IPS DF 6.9 (cell line): ENCODE measurements at regions not wholly inside any gene's neighbourhood (a gene's known extent, or its start where the extent isn't known, plus 50 kb on each side); places are given as distances from the start of the nearest gene placed in this dataset.

Source experiments
- DNase-seq: peaks from one replicate; pipeline ENCODE4 v3.0.0-alpha.2; 2013; ENCODE audit warnings: low read depth, low spot score
- H3K27ac ChIP-seq: one replicate; pipeline ENCODE4 v1.5.1; 2013; ENCODE audit warnings: low read length, control low read depth
- H3K27me3 ChIP-seq: 2 replicates; pipeline ENCODE4 v1.6.1; 2013; ENCODE audit warnings: mild to moderate bottlenecking, low read length; ENCODE audit not compliant: control insufficient read depth, insufficient read depth
- H3K36me3 ChIP-seq: 2 replicates; pipeline ENCODE4 v1.6.1; 2013; ENCODE audit warnings: low read length; ENCODE audit not compliant: control insufficient read depth, insufficient read depth
- H3K4me1 ChIP-seq: 2 replicates; pipeline ENCODE4 v1.6.1; 2013; ENCODE audit warnings: low read length; ENCODE audit not compliant: control insufficient read depth, insufficient read depth
- H3K4me3 ChIP-seq: 2 replicates; pipeline ENCODE4 v1.5.1; 2013; ENCODE audit warnings: mild to moderate bottlenecking, low read length
- H3K9me3 ChIP-seq: 2 replicates; pipeline ENCODE4 v1.6.1; 2013; ENCODE audit warnings: low read length, inconsistent platforms; ENCODE audit not compliant: control insufficient read depth, insufficient read depth
- WGBS: extraction: QIAGEN DNeasy Blood & Tissue Kit; methylation state at CpG from one replicate; pipeline ENCODE4 v1.1.7; 2013; ENCODE audit warnings: mixed read lengths, missing lambda C conversion rate; ENCODE audit not compliant: insufficient read length, insufficient coverage; 5-methylcytosine and 5-hydroxymethylcytosine counted together

DNA sequence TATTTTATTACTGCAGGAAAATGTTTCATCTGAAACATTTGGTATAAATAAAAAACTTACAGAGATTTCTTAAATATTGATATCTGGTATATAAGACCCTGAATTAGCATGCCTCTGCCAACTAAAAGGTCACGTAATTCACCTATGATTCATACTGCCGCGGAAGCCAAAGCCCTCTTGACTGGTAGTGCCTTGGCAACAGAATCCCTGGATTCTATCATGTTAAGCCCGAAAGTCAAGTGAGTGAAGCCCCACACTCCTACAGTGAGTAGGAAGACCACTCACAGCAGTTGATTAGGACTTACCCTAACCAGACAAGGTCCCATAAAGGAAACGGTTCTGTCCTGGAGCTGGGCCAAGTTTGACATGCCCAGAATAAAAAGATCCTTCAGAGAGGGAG, 175.6 kb upstream of the NREP start:
- Histone ChIP-seq H3K4me3 (no peak overlapping the region), H3K27ac (no peak overlapping the region), H3K36me3 (no peaks in the 10 kb centered on the region), H3K4me1 (no peaks in the 10 kb centered on the region), H3K9me3 (no peaks in the 10 kb centered on the region), H3K27me3 (no peaks in the 10 kb centered on the region)
- no peak for DNase-seq
- no CpG with 5 or more reads among the region's 5 CpGs for WGBS

DNA sequence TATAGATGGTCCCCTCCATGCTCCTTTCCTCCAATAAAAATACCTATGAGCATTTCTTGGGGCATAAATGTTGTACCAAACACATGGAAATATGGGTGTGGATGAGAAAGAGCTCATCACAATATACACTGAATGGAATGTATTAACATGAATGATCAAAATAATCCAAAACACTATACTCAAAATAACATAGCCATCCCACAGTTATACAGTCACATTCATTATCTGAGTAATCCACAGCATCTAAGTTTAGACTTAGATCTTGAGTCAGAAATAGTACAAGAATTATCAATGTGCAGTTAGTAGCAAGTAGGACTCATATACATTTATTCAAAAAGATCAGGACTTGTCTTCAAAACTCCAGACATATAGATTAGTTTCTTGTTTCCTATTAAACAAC, 175.2 kb upstream of the NREP start:
- DNase-seq: no peak
- Histone ChIP-seq H3K4me3 (no peak overlapping the region), H3K27ac (no peak overlapping the region), H3K27me3 (no peaks in the 10 kb centered on the region), H3K4me1 (no peaks in the 10 kb centered on the region), H3K9me3 (no peaks in the 10 kb centered on the region), H3K36me3 (no peaks in the 10 kb centered on the region)

DNA sequence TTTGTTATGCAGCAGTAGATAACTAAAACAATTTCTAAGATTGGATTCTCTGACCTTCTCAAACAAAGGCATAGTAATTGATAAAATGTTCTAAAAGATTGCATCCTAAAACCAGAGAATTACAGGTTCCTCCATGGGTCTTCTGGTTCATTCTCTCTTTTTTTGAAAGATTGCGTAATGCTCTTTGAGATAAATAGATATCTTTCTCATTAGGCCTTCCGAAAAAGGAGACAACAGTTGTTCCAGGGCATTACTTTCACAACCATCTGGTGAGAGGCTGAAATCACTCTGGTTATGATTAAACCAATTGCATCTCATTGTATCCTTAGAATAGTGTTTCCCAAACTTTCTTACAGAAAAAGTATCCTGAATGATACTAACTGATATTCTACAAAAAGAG, 174.7 kb upstream of the NREP start:
- Histone ChIP-seq H3K27ac (no peak overlapping the region), H3K4me1 (no peaks in the 10 kb centered on the region), H3K9me3 (no peaks in the 10 kb centered on the region), H3K4me3 (no peak overlapping the region), H3K27me3 (no peaks in the 10 kb centered on the region), H3K36me3 (no peaks in the 10 kb centered on the region)
- DNase-seq: no peak
- whole genome bisulfite sequencing: no CpG with 5 or more reads among the region's 2 CpGs

DNA sequence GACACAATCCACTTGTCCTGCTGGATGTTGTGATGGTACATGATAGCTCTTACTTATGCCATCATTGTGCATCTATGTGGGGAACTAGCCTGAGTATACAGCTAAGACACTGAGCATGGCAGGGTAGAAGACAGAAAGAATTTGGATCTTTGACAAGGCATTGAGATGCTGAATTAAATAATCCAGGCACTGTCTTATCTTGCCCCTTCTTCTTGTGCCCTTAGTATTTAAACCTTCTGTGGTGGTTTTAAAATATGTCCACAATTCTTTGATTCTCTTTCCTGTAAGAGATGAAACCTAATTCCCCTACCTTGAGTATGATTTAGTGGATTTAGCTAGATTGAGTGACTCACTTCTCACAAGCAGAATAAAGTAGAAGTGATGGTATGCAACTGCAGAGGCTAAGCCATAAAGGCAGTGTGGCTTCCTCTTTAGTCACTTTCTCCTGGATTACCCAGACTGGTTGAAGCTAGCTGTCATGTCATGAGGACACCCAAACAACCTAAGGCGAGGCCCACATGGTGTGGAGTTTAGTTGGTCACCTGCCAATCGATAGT, 174.0 kb upstream of the NREP start:
- Histone ChIP-seq H3K4me1 (no peaks in the 10 kb centered on the region), H3K27me3 (no peaks in the 10 kb centered on the region), H3K4me3 (no peak overlapping the region), H3K27ac (no peak overlapping the region), H3K9me3 (no peaks in the 10 kb centered on the region), H3K36me3 (no peaks in the 10 kb centered on the region)
- DNase-seq: no peak
- WGBS: no CpG with 5 or more reads among the region's 2 CpGs

DNA sequence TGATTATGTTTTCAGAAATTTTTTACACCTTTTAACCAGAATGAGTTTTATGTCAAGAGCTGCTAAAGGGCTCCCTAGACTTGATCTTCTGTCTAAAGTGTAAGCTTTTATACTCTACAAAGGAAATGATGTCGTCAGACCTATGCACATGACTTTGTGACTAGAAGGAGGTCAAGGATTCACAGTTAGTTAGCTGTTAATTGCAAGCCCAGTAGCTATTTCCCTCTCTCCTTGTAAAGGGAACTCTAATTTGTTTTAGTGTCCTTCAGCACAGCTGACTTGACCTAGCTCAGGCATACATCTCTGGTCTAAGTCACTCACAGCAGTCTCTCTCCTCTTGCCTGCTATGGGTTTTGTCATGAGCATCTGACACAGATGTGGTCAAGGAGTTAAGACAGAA, 173.5 kb upstream of the NREP start:
- no peaks in the 10 kb centered on the region for H3K9me3 ChIP-seq
- H3K4me1 ChIP-seq: no peaks in the 10 kb centered on the region
- H3K27me3 ChIP-seq: no peaks in the 10 kb centered on the region
- no peaks in the 10 kb centered on the region for H3K36me3 ChIP-seq
- DNase-seq: no peak
- no peak overlapping the region for H3K27ac ChIP-seq
- no peak overlapping the region for H3K4me3 ChIP-seq
- WGBS: no CpG with 5 or more reads among the region's 1 CpG

DNA sequence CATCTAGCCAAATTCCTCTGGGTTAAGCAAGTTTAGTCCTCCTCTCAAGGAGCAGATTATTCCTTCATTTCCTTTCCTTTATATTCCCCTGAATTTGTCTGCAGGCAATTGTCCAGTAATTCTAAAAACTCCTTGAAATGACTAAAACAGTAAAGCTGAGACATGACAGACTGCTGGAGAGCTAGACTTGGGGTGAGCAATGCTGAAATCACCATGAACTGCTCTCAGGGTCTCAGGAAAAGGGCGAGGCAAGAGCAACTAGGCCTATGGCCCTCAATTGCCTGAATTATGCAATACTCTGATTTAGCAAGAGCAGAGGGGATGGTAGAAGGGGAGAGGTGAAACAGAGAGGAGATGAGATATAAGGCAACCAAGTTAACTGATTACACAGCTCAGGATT, 172.9 kb upstream of the NREP start:
- WGBS: no CpG with 5 or more reads among the region's 1 CpG
- DNase-seq: no peak
- H3K27me3 ChIP-seq: no peaks in the 10 kb centered on the region
- no peaks in the 10 kb centered on the region for H3K36me3 ChIP-seq
- no peaks in the 10 kb centered on the region for H3K9me3 ChIP-seq
- H3K27ac ChIP-seq: no peak overlapping the region
- H3K4me3 ChIP-seq: no peak overlapping the region
- no peaks in the 10 kb centered on the region for H3K4me1 ChIP-seq

DNA sequence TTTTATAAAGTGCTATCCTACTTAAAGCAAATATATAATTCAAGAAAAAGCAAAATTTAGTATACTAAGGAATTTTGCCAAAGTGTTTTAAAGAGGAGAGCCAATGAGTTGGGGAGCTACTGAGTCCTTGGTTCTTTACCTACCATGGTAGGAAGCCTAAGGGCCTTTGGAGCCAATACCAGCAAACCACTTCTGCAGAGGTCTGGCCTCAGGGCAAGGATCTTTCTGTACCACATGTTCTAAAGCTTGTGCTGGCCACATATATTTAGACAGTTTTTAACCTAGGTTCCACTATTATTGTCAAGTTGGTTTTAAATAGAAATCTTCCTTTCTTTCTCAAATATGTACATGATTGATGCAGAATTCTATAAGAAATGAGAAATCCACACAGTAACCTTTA, 172.3 kb upstream of the NREP start:
- H3K27me3 ChIP-seq: no peaks in the 10 kb centered on the region
- H3K9me3 ChIP-seq: no peaks in the 10 kb centered on the region
- no peak for DNase-seq
- H3K36me3 ChIP-seq: no peaks in the 10 kb centered on the region
- no peak overlapping the region for H3K27ac ChIP-seq
- no peak overlapping the region for H3K4me3 ChIP-seq
- no peaks in the 10 kb centered on the region for H3K4me1 ChIP-seq

DNA sequence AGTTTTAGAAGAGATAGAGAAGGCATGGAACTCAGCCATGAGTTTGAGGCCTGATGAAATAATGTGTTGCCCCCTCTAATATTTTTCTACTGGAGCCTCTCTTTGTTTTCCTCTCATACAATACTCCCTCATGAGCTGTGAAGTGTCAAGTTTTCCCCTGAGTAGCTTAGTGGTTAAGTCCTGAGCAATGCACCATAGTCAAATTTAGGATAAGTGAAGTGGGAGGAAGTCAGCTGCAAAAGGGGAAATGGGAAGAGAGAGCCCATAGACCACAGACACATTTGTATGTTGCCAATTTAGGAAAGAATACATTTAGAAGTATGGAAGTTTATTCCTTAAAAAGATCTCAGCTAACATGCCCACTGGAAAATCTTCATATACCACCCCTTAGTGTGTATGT, 171.5 kb upstream of the NREP start:
- no peaks in the 10 kb centered on the region for H3K4me1 ChIP-seq
- H3K9me3 ChIP-seq: no peaks in the 10 kb centered on the region
- no peaks in the 10 kb centered on the region for H3K36me3 ChIP-seq
- H3K4me3 ChIP-seq: no peak overlapping the region
- H3K27me3 ChIP-seq: no peaks in the 10 kb centered on the region
- no peak for DNase-seq
- no peak overlapping the region for H3K27ac ChIP-seq

DNA sequence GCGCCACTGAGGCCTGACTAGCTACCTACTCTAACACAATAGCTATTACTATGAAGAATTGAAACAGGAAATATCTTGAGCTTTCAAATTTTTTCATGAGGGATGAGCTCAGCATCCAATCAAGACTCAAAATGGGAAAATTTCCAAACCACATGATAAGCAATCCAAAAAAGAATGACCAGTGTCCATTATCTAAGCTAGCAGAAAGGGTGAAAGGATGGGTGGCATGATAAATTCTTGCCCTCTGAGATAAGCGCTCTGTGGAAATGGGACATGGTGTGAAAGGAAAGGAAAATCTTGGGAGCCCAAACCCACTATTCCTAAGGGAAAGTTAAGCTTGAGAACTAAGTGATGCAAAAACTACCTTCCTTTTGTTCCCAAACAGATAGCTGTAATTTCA, 170.2 kb upstream of the NREP start:
- Histone ChIP-seq H3K4me1 (no peaks in the 10 kb centered on the region), H3K27me3 (no peaks in the 10 kb centered on the region), H3K4me3 (no peak overlapping the region), H3K9me3 (no peaks in the 10 kb centered on the region), H3K36me3 (no peaks in the 10 kb centered on the region), H3K27ac (no peak overlapping the region)
- WGBS: no CpG with 5 or more reads among the region's 2 CpGs
- no peak for DNase-seq

DNA sequence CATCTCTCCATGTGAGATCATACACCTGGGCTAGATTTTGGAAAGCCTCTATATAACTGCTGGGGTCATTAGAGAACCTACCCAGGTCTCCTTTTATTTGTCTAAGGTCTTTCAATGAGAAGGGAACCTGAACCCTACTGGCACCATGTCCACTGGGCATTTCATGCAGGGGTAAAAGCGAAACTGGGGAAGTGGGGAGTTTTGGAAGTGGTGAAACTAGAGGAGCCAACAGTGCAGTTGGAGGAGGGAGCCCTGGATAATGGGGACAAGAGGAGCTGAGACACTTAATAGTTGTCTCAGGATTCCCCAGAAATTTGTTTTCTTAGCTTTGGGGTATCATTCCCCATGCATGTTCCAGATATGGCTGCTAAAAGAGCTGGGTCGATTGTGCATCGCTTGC, 169.0 kb upstream of the NREP start:
- no CpG with 5 or more reads among the region's 3 CpGs for WGBS

DNA sequence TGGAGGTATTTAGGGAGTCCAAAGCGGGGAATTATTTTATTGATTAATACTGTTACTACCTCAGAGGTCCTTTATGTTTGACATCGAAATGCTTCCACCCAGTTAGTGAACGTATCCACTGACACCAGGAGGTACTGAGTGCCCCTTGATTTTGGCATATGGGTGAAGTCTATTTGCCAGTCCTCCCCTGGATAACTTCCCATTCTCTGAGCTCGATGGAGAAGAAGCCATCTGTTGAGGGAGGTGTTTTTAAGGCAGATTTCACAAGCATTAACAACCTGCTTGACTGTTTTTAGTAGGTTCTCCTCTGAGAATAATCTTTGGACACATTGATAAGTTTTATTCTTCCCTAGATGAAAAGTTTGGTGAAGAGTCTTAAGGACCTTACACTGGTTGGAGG, 165.3 kb upstream of the NREP start:
- DNase-seq: no peak
- Histone ChIP-seq H3K27me3 (no peaks in the 10 kb centered on the region), H3K4me1 (no peaks in the 10 kb centered on the region), H3K9me3 (no peaks in the 10 kb centered on the region), H3K27ac (no peak overlapping the region), H3K4me3 (no peak overlapping the region), H3K36me3 (no peaks in the 10 kb centered on the region)
- no CpG with 5 or more reads among the region's 4 CpGs for WGBS

More for the DNA sequence above, 169.0 kb upstream of the NREP start:
- Histone ChIP-seq H3K4me3 (no peak overlapping the region), H3K27ac (no peak overlapping the region), H3K36me3 (no peaks in the 10 kb centered on the region), H3K9me3 (no peaks in the 10 kb centered on the region), H3K4me1 (no peaks in the 10 kb centered on the region), H3K27me3 (no peaks in the 10 kb centered on the region)
- no peak for DNase-seq
